HG03342 (cell line): ENCODE measurements at regions not wholly inside any gene's neighbourhood (a gene's known extent, or its start where the extent isn't known, plus 50 kb on each side); places are given as distances from the start of the nearest gene placed in this dataset.
"Not testable (repeated sequence)": the region's sequence is repeated elsewhere in the genome, so short reads cannot be mapped to it uniquely, and the experiment has no call there.

Source experiments
- ATAC-seq: cut with Tn5 transposase; IDR thresholded peaks from one replicate; pipeline ENCODE4 v1.9.1; 2021; ENCODE audit warnings: mild to moderate bottlenecking, moderate library complexity; ENCODE audit not compliant: unreplicated experiment

- ATAC-seq: no peak
These were observed 290.3 kb downstream of the CYRIA start for GRCh38 chr2:16375351-16375750.

DNA sequence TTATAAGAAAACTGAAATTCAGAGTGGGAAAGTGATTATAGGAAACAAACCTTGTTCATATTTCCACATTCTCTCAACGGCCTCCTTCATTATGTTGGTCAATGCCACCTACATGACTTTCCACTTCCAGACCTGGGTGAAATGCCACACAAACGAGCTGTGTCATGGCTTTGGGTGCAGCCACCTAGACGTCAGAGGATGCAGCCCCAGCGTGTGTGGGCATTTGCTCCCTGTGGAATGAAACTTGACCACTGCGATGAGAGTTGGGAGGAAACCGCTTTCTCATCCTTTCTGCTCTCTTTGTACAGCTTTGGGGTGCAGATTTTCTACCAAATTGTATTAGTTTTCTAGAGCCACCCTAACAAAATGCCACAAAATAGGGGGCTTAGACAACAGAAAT is 291.0 kb downstream of the CYRIA start:
- no peak for ATAC-seq

DNA sequence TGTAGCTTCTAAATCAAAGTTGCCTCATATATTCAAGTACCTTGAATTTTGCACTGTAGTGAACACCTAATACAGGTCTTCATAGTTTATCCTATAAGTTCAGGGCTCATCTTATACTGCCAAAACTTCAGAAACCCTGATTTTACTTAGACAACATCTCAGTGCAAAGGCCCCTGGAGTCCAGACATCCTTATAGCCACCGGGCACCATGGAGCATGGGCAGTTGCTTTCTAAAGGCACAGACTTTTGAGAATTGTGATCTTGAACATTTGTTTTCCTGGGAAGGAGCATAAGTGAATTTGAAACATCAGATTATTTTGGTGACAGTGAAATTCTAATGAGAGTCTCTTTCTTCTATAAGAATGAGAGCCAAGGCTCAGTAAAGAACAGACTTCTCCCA is 292.3 kb downstream of the CYRIA start:
- no peak for ATAC-seq

- ATAC-seq: no peak
These were observed 293.9 kb downstream of the CYRIA start for GRCh38 chr2:16371751-16372150.

- ATAC-seq: no peak
These were observed 296.7 kb downstream of the CYRIA start for GRCh38 chr2:16368951-16369350.

DNA sequence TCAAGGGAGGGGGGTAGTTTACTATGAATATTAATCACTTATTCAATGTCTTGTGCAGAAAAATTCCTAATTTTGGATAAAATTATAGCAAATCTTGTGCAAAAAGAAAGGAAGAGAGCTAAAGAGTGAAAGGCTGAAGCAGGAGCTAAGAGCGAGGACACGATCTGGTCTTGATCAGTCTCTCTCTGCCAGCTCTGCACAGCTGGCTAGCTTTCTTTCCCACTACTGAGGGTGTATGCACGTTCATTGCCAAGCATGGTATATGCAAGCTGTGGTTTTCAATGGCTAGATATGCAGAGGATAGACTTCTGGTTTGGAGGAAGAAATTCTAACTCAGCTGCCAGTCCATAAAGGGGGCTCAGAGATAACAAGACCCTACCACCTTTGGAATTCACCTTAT is 297.3 kb downstream of the CYRIA start:
- ATAC-seq: no peak

- no peak for ATAC-seq
These were observed 300.3 kb downstream of the CYRIA start for GRCh38 chr2:16365366-16365765.

DNA sequence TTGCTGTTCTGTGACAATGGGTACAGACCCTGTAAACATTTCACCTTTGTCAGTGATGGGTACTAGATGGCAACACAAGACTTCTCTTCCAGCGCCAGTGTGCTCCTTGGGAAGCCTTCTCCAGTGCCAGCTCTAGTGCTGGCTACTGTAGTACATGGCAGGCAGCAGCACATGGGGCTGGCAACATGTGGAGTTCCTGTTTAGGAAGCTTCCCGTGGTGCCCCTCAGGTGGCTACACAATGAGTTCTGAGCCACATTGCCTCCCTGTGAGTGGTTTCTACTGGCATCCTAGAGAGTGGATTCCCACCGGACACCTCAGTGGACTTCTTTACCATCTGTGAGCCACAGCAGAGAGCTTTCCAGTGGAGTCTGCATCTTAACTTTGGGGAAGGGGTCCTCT is 302.1 kb downstream of the CYRIA start:
- no peak for ATAC-seq

DNA sequence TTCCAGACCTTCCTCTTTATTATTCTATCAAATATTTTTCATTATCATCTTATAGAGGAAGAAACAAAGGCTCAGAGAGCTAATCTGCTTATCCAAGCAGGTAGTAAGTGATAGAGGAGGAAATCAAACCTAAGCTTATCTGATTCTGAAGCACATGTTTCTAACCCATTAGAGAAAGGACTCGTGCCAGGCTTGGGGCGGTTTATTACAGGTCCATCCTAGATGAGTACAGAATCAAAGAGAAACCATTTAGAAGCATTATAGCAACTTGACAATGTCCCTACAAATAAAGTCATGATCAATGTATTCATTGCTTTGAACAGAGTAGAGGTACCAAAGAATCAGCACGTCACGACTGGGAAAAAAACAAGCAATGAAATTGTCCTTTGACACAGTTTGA is 303.0 kb downstream of the CYRIA start:
- ATAC-seq: no peak

GRCh38 chr2:16361261-16361995 is 304.2 kb downstream of the CYRIA start:
- no peak for ATAC-seq

- no peak for ATAC-seq
These were observed 305.7 kb downstream of the CYRIA start for GRCh38 chr2:16359961-16360360.

DNA sequence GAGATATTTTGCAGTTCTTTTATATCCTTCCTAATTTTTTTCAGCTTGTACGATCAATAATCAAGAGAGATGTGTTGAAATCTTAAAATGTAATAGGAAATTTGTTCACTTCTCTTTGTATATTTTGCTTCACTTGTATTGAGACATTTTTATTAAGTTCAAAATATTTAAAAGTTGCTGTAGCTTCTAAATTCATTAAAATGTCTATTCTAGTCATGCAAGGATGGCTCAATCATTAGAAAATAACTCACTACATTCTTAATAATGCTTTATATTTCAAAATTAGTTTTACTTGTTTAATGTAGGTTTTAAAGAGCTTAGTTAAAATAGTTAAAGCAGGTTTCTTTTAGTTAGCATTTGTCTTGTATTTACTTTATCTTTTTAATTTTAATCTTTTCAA is 308.4 kb downstream of the CYRIA start:
- no peak for ATAC-seq

- ATAC-seq: no peak
These were observed 314.1 kb downstream of the CYRIA start for GRCh38 chr2:16351541-16351940.

GRCh38 chr2:16351137-16351536 is 314.5 kb downstream of the CYRIA start:
- ATAC-seq: no peak

DNA sequence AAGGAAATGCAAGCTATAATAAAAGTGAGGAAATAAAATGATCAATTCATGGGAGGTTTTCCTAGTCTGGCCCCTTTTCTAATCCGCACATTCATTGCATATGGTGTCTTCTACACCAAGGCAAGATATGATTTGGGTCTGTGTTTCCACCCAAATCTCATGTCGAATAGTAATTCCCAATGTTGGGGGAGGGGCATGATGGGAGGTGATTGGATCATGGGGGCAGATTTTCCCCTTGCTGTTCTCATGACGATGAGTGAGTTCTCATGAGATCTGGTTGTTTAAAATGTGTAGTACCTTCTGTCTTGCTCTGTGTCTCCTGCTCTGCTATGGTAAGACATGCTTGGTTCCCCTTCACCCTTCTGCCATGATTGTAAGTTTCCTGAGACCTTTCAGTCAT is 315.4 kb downstream of the CYRIA start:
- ATAC-seq: no peak

DNA sequence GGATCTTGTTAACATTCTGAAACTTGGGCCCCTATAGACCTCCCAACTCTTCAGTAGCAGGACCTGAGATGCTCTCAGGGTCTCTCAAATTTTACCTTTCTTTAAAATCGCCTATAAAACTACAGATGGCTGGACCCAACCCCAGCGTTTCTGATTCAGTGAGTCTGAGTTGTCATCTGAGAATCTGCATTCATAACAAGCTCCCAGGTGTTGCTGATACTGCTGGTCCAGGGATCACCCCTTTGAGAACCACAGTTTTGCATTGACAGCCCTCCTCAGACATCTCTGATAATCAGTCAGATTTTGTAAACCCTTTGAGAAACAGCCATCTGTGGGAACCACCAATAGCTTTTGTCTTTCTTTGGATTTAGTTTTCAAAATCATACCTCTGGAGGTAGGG is 315.8 kb downstream of the CYRIA start:
- no peak for ATAC-seq

GRCh38 chr2:16348821-16349515 is 316.7 kb downstream of the CYRIA start:
- no peak for ATAC-seq

- no peak for ATAC-seq
These were observed 319.0 kb downstream of the CYRIA start for GRCh38 chr2:16346671-16347070.

- ATAC-seq: not testable (repeated sequence)
These were observed 320.4 kb downstream of the CYRIA start for GRCh38 chr2:16345231-16345630.

DNA sequence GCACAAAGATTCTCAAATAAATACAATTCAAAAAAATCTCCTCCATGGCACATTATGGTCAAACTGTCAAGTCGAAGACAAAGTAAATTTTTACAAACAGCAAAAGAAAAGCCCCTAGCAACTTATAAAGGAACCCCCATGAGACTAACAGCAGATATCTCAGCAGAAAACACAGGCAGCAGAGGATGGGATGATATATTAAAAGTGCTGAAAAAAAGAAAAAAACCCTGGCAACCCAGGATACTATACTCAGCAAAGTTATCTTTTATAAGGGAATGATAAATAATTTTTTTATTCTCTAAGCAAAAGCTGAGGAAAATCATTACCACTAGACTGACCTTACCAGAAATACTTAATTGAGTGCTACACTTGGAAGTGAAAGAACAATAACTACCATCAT is 326.4 kb downstream of the CYRIA start:
- ATAC-seq: no peak

DNA sequence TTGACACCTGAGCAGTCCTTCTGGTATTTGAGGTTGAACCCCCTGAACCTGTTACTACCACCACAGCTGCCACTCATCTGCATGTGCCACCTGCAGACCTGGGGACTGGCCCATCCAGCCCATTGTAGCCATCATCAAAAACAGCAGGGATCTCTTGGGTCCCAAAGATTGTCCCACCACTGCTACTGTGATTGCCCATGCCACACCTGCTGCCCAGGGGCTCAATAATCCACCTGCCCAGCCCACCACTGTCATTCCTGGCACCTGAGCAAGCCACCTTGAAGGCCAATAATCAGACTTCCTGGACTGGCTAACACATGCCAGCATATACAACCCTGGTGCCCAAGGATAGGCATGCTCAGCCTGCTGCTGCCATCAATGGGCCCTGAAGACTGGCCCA is 327.6 kb downstream of the CYRIA start:
- no peak for ATAC-seq

DNA sequence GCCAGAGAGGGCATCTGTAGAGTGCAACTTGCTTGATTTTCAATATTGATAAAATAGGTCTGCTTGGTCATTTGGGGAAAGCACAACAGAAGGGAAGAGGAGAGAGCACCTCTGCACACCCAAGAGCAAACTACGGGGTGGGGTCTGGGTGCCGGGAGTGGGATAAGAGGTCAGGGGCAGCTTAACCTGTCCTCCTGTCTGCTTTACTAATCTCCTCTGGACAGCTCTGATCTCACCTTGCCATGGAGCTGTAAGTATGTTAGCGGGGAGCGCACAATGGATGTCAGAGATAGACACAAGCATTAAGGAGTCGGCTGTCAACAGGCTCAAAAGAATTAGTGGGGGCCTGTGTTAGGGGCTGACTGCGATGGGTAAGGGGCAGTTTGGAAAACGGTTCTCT is 328.7 kb downstream of the CYRIA start:
- no peak for ATAC-seq

- ATAC-seq: no peak
These were observed 329.1 kb downstream of the CYRIA start for GRCh38 chr2:16336491-16336890.
